ENCODE measurements at regions not wholly inside any gene's neighbourhood (a gene's known extent, or its start where the extent isn't known, plus 50 kb on each side); places are given as distances from the start of the nearest gene placed in this dataset.

DNA sequence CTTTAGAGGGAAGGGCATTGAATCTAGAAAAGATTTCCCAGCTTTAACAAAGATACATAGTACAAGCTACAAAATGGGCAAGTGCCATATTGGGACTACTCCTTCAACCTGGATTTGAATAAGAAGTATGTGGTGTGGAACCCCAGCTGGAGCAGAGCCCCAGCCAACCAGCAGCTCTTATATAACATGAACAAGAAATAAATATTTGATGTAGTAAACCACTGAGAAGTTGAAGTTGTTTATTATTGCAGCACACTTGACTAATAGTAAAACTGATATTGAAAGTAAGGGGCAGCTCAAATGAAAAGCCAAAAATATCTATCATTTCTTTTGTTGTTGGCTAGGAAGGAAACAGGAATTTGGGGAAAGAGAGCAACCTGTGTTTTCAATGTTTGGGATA lies 701.8 kb downstream of the TMTC2 start:
- H3K4me3 ChIP-seq, result no peak overlapping the region
- ATAC-seq, result no peak
- H3K9me3 ChIP-seq, result no peaks in the 10 kb centered on the region
- H3K27ac ChIP-seq, result no peak overlapping the region
- no peaks in the 10 kb centered on the region for H3K4me1 ChIP-seq
- TF ChIP-seq CHD4 (IDR thresholded peaks at IDR 0.05; ENCODE audit: borderline replicate concordance) (no peak), SMC3 (IDR thresholded peaks at IDR 0.05) (no peak), REST (IDR thresholded peaks at IDR 0.05) (no peak), PBX3 (IDR thresholded peaks at IDR 0.05) (no peak), FOXS1 (CRISPR knock-in tag; IDR thresholded peaks at IDR 0.05) (no peak), ELK1 (IDR thresholded peaks at IDR 0.05; ENCODE audit: low read depth, low read length) (no peak), PHF8 (IDR thresholded peaks at IDR 0.05; ENCODE audit: borderline replicate concordance, low read depth) (no peak), ZSCAN20 (CRISPR knock-in tag; IDR thresholded peaks at IDR 0.05) (no peak), HDAC2 (IDR thresholded peaks at IDR 0.05) (no peak), CEBPB (IDR thresholded peaks at IDR 0.05) (no peak), POLR2AphosphoS2 (conservative IDR thresholded peaks at IDR 0.05; ENCODE audit: low read length) (no peak), ZC3H11A (IDR thresholded peaks at IDR 0.05) (no peak), FOSB (CRISPR knock-in tag; IDR thresholded peaks at IDR 0.05) (no peak), TP53 (CRISPR knock-in tag; IDR thresholded peaks at IDR 0.05) (no peak), RNF2 (IDR thresholded peaks at IDR 0.05; ENCODE audit: borderline replicate concordance, low read depth) (no peak), EHF (CRISPR knock-in tag; IDR thresholded peaks at IDR 0.05) (no peak), HOXB13 (CRISPR knock-in tag; IDR thresholded peaks at IDR 0.05; ENCODE audit: low read depth) (no peak), CBX8 (IDR thresholded peaks at IDR 0.05) (no peak)
- TF ChIP-seq, protein P1, sequence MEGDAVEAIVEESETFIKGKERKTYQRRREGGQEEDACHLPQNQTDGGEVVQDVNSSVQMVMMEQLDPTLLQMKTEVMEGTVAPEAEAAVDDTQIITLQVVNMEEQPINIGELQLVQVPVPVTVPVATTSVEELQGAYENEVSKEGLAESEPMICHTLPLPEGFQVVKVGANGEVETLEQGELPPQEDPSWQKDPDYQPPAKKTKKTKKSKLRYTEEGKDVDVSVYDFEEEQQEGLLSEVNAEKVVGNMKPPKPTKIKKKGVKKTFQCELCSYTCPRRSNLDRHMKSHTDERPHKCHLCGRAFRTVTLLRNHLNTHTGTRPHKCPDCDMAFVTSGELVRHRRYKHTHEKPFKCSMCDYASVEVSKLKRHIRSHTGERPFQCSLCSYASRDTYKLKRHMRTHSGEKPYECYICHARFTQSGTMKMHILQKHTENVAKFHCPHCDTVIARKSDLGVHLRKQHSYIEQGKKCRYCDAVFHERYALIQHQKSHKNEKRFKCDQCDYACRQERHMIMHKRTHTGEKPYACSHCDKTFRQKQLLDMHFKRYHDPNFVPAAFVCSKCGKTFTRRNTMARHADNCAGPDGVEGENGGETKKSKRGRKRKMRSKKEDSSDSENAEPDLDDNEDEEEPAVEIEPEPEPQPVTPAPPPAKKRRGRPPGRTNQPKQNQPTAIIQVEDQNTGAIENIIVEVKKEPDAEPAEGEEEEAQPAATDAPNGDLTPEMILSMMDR (IDR thresholded peaks at IDR 0.05), result no peak
- TF ChIP-seq, protein P2, sequence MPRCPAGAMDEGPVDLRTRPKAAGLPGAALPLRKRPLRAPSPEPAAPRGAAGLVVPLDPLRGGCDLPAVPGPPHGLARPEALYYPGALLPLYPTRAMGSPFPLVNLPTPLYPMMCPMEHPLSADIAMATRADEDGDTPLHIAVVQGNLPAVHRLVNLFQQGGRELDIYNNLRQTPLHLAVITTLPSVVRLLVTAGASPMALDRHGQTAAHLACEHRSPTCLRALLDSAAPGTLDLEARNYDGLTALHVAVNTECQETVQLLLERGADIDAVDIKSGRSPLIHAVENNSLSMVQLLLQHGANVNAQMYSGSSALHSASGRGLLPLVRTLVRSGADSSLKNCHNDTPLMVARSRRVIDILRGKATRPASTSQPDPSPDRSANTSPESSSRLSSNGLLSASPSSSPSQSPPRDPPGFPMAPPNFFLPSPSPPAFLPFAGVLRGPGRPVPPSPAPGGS (IDR thresholded peaks at IDR 0.05), result no peak
- CTCF ChIA-PET, result interaction anchor here (6.0 kb wide), 1 partner anchor 703 kb away, joined by 21 read pairs; the partner anchor contains the start of gene TMTC2
- no peak for FAIRE-seq
- POLR2A ChIA-PET, result no interaction called here
- no peak for DNase-seq (ENCODE audit: low read depth in 1 of 2, low spot score in 1 of 2)
- H3K4me2 ChIP-seq, result no peak overlapping the region

Measured in A549 (cell line).